Tibial artery (tissue), 4 donors: ENCODE measurements at regions not wholly inside any gene's neighbourhood (a gene's known extent, or its start where the extent isn't known, plus 50 kb on each side); places are given as distances from the start of the nearest gene placed in this dataset.
"Not testable (repeated sequence)": the region's sequence is repeated elsewhere in the genome, so short reads cannot be mapped to it uniquely, and the experiment has no call there.

ENCODE experiments used
- DNase-seq, 2 donors: peaks; one replicate each; pipeline ENCODE4 v3.0.0-alpha.2; 2019
- H3K27ac ChIP-seq, 2 donors: fragments of 200-600 bp; sonication (generic) in 1 of 2; 1 replicate in 1 of 2; 2 replicates in 1 of 2; pipeline ENCODE4 v1.5.1; 2018 to 2019; ENCODE audit warnings: mild to moderate bottlenecking in 1 of 2
- H3K27me3 ChIP-seq, 2 donors: fragments of 200-600 bp; sonication (generic) in 1 of 2; one replicate each; pipeline versions ENCODE4 v1.5.1 to v1.6.0; 2016 to 2019
- H3K36me3 ChIP-seq, 3 donors: fragments of 200-600 bp; sonication (generic) in 2 of 3; one replicate each; pipeline ENCODE4 v1.5.1; 2016 to 2019; ENCODE audit warnings: mild to moderate bottlenecking in 2 of 3
- H3K4me1 ChIP-seq, 4 donors: fragments of 200-600 bp; sonication (generic) in 2 of 4; 1 replicate in 3 of 4; 2 replicates in 1 of 4; pipeline ENCODE4 v1.5.1; 2016 to 2019
- H3K4me3 ChIP-seq, 2 donors: fragments of 200-600 bp; sonication (generic) in 1 of 2; 1 replicate in 1 of 2; 2 replicates in 1 of 2; pipeline ENCODE4 v1.5.1; 2018 to 2019; ENCODE audit warnings: mild to moderate bottlenecking in 2 of 2
- H3K9me3 ChIP-seq, 3 donors: fragments of 200-600 bp; sonication (generic) in 1 of 3; one replicate each; pipeline ENCODE4 v1.5.1; 2016 to 2019
- intact Hi-C: fragments of 100-400 bp; cut with DNase I; formaldehyde crosslinking; loops from one replicate; pipeline ENCODE4 v1.15.0; 2023; ENCODE audit warnings: low total_unique reads
- TF ChIP-seq, protein P1 (sequence below), 2 experiments: fragments of 200-600 bp in 1 of 2; fragments of 450-650 bp in 1 of 2; IDR thresholded peaks; one replicate each; pipeline ENCODE4 v1.5.1; 2017 to 2019; ENCODE audit warnings: antibody characterized with exemption in 2 of 2, mild to moderate bottlenecking in 1 of 2, moderate library complexity in 1 of 2

DNA sequence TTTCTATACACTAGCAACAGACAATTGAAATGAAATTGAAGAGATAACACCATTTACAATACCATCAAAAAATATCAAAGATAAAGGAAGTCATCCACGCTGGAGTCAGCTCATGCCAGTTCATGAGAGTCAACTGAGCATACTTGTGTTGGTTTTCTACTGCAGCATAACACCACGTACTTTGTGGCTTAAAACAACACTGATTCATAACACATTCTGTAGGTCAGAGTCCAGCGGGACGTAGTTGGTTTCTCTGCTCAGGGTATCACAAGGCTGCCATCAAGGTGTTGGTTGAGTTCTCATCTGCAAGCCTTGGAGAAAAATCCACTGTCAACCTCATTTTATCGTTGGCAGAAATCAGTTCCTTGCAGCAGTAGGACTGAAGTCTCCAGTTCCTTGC lies 84.2 kb downstream of the TEX51 start:
- TF ChIP-seq, protein P1, sequence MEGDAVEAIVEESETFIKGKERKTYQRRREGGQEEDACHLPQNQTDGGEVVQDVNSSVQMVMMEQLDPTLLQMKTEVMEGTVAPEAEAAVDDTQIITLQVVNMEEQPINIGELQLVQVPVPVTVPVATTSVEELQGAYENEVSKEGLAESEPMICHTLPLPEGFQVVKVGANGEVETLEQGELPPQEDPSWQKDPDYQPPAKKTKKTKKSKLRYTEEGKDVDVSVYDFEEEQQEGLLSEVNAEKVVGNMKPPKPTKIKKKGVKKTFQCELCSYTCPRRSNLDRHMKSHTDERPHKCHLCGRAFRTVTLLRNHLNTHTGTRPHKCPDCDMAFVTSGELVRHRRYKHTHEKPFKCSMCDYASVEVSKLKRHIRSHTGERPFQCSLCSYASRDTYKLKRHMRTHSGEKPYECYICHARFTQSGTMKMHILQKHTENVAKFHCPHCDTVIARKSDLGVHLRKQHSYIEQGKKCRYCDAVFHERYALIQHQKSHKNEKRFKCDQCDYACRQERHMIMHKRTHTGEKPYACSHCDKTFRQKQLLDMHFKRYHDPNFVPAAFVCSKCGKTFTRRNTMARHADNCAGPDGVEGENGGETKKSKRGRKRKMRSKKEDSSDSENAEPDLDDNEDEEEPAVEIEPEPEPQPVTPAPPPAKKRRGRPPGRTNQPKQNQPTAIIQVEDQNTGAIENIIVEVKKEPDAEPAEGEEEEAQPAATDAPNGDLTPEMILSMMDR (IDR thresholded peaks at IDR 0.05): no peak
- Histone ChIP-seq H3K4me3 (no peak overlapping the region), H3K9me3 (no peaks in the 10 kb centered on the region), H3K4me1 (no peaks in the 10 kb centered on the region), H3K27me3 (peaks cover 0 to 3% of the 10 kb centered on the region in 2 donors), H3K36me3 (no peaks in the 10 kb centered on the region), H3K27ac (no peak overlapping the region)
- DNase-seq: no peak
- intact Hi-C loops: no loop called here

DNA sequence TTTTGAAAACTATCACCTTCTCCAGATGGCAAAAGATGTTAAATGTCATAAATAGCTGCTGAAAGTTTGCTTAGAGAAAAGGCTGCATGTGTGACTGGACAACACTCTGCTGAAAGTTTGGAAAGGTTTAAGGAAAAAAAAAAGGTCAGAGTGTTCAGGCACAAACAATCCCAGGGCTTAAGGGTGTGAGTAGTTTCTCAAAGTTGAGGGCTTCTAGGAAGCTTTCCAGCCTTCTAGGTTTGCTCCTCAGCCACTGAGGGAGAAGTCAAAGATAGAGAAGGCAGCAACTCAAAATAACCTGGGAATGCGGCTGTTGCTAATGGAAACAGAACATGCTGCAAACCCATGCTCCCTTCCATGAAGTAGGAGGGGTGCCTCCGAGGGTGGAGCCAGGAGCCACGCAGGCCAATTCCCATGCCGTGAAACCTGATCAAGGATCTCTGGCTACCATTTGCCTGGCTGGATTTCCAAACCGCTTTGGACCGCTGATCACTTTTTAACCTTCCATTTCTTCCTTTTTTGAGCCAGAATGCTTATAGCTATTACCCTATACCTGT lies 88.0 kb downstream of the TEX51 start:
- DNase-seq: no peak
- Histone ChIP-seq H3K4me1 (no peaks in the 10 kb centered on the region), H3K27ac (no peak overlapping the region), H3K27me3 (peaks cover 0 to 6% of the 10 kb centered on the region in 2 donors), H3K36me3 (no peaks in the 10 kb centered on the region), H3K4me3 (no peak overlapping the region), H3K9me3 (no peaks in the 10 kb centered on the region)
- TF ChIP-seq, protein P1 (IDR thresholded peaks at IDR 0.05): no peak
- intact Hi-C loops: no loop called here

DNA sequence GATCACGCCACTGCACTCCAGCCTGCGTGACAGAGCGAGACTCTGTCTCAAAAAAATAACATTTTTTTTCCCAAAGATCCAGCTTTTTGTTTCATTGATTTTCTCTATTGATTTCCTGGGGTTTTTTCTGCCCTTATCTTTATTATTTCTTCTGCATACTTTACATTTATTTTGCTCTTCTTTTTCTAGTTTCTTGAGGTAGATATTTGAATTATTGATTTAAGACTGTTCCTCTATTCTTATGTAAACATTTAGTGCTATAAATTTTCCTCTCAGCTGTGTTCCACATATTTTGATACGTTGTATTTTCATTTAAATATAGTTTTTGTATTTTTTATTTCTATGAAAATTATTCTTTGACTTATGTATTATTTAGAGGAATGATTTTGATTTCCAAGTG lies 89.8 kb downstream of the TEX51 start:
- Histone ChIP-seq H3K4me3 (no peak overlapping the region), H3K9me3 (no peaks in the 10 kb centered on the region), H3K36me3 (no peaks in the 10 kb centered on the region), H3K4me1 (no peaks in the 10 kb centered on the region), H3K27ac (no peak overlapping the region), H3K27me3 (peaks cover 0 to 12% of the 10 kb centered on the region in 2 donors)
- intact Hi-C loops: no loop called here
- no peak for DNase-seq
- TF ChIP-seq, protein P1 (IDR thresholded peaks at IDR 0.05): no peak

DNA sequence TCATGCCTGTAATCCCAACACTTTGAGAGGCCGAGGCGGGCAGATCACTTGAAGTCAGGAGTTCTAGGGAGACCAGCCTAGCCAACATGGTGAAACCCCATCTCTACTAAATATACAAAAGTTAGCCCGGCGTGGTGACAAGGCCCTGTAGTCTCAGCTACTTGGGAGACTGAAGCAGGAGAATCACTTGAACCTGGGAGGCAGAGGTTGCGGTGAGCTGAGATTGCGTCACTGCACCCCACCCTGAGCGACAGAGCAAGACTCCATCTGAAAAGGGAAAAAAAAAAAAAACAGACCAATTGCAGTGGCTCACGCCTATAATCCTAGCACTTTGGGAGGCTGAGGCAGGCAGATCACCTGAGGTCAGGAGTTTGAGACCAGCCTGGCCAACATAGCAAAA lies 90.4 kb downstream of the TEX51 start:
- intact Hi-C loops, H3K4me1 ChIP-seq, H3K4me3 ChIP-seq, H3K27ac ChIP-seq, DNase-seq, H3K9me3 ChIP-seq, H3K36me3 ChIP-seq: not testable (repeated sequence)
- peaks cover 0 to 12% of the 10 kb centered on the region in 2 donors for H3K27me3 ChIP-seq

DNA sequence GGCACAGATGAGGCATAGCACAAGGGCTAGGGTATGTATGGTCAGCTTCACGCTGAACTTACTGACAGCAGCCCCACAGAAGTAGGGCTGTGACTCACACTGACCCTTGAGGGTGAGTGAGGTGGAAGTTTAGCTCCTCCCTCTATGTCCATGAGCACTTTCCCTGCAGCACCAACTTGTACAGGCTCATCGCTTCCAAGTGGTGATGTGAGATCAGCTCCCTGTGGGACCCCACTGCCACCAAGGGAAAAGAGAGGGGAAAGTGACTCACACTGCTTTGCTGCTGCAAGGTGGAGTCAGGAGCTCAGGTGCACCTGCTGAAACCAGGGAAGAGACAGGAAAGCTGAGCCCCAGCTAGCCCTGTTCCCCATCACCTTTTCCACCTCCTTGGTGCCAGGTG lies 91.5 kb downstream of the TEX51 start:
- Histone ChIP-seq H3K9me3 (no peaks in the 10 kb centered on the region), H3K36me3 (no peaks in the 10 kb centered on the region), H3K27ac (no peak overlapping the region), H3K27me3 (peaks cover 0 to 12% of the 10 kb centered on the region in 2 donors), H3K4me1 (no peaks in the 10 kb centered on the region), H3K4me3 (no peak overlapping the region)
- TF ChIP-seq, protein P1 (IDR thresholded peaks at IDR 0.05): no peak
- no peak for DNase-seq
- intact Hi-C loops: no loop called here

DNA sequence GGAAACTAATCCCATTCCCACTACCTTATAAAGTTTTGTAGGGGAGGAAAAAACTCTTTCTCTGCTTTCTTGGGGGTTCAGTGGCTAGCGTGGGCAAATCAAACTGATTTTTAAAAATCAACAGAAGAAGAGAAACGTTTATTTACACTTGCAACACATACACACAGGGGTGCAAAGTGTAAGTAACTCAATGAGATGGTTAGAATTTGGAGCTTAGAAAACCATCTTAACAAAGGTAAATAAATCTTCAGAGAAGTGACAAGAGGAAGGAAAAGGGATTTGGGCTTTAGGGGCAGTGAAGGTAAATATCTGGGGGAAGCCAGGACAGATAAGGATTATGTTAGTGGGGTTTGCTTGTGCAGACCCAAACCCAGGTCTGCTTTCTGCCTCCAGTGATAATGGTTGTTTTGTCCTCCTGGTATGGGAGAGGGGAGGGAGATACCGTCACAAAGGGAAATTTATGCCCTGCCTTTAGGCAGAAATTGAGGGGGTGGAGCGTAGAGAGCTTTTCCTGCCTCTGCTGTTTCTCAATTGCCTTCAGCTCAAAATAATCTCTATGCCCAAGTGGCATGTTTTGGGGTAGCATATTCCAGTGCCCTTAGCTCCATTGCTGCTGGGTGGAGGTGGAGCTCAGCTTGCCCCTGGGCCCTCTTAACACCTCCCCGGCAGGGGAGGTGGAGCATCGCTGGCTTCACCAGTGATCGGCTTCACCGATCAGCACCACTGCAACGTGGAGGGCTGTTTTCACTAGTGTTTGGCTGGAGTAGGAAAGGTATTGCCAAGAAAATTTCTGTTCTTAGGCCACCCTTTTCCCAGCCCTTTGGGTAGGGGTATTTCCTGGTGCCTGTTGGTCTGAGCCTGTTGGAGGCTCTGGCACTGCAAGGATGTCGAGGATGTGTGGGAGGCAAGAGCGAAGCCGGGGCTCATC lies 92.2 kb downstream of the TEX51 start:
- Histone ChIP-seq H3K9me3 (no peaks in the 10 kb centered on the region), H3K4me1 (no peaks in the 10 kb centered on the region), H3K4me3 (no peak overlapping the region), H3K27ac (no peak overlapping the region), H3K36me3 (no peaks in the 10 kb centered on the region), H3K27me3 (peaks cover 0 to 12% of the 10 kb centered on the region in 2 donors)
- TF ChIP-seq, protein P1 (IDR thresholded peaks at IDR 0.05): no peak
- DNase-seq: no peak
- intact Hi-C loops: no loop called here
